Memory B cell (primary cell): ENCODE measurements at regions not wholly inside any gene's neighbourhood (a gene's known extent, or its start where the extent isn't known, plus 50 kb on each side); places are given as distances from the start of the nearest gene placed in this dataset.

Experiments
- ATAC-seq: fragments of 150-1000 bp; cut with Tn5 transposase; 2 replicates; pipeline ENCODE4 v1.10.0; 2021; ENCODE audit warnings: low read depth, mild to moderate bottlenecking, moderate library complexity
- DNase-seq, 2 donors: peaks; one replicate each; pipeline ENCODE4 v3.0.0; 2022; ENCODE audit warnings: low spot score in 2 of 2
- H3K27ac Mint-ChIP-seq: one replicate; pipeline ENCODE4 v1.8.0; 2022; ENCODE audit warnings: mild to moderate bottlenecking, moderate library complexity, mixed read lengths
- H3K27me3 Mint-ChIP-seq: one replicate; pipeline ENCODE4 v1.8.0; 2022; ENCODE audit warnings: mixed read lengths
- H3K36me3 Mint-ChIP-seq: one replicate; pipeline ENCODE4 v1.8.0; 2022; ENCODE audit warnings: mild to moderate bottlenecking, mixed read lengths
- H3K4me1 Mint-ChIP-seq: one replicate; pipeline ENCODE4 v1.8.0; 2022; ENCODE audit warnings: mixed read lengths
- H3K4me3 Mint-ChIP-seq: one replicate; pipeline ENCODE4 v1.8.0; 2022; ENCODE audit warnings: mild to moderate bottlenecking, moderate library complexity, mixed read lengths
- H3K9me3 Mint-ChIP-seq: one replicate; pipeline ENCODE4 v1.8.0; 2022; ENCODE audit warnings: mixed read lengths

DNA sequence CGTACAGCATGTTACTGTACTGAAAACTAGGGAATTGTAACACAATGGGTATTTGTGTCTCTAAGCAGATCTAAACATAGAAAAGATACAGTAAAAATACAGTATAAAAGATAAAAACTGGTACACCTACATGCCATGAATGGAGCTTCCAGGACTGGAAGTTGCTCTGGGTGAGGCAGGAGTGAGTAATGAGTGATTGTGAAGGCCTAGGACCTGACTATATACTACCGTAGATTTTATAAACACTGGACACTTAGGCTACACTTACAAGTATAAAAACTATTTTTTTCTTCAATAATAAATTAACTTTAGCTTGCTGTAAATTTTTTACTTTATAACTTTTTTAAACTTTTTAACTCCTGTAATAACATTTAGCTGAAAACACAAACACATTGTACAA lies 324.4 kb upstream of the TNP1 start:
- Mint-ChIP-seq H3K4me3 (no peak overlapping the region), H3K9me3 (no peaks in the 10 kb centered on the region), H3K4me1 (no peaks in the 10 kb centered on the region), H3K36me3 (no peaks in the 10 kb centered on the region), H3K27me3 (peaks cover 2% of the 10 kb centered on the region), H3K27ac (no peak overlapping the region)
- DNase-seq (no peak), ATAC-seq (no peak)

DNA sequence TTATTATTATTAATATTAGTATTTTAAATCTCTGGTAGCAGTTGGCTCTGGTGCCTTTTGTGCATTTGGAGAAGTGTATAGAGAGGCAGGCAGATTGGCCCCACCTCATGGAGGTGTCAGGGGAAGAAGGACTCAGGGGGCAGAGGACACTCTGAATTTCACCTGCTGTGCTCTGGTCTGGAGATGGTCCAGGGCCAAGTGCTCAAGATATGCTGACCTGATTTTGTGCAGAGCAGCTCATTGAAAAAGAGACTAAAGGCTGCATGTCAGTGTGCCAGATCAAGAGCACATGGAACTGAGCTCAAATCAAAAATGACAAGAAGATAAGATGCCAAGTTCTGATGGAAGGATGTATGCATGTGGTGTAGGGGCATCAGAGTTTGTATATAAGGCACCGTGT lies 323.6 kb upstream of the TNP1 start:
- no peaks in the 10 kb centered on the region for H3K36me3 Mint-ChIP-seq
- DNase-seq (no peak), ATAC-seq (no peak)
- peaks cover 1% of the 10 kb centered on the region for H3K9me3 Mint-ChIP-seq
- no peak overlapping the region for H3K4me3 Mint-ChIP-seq
- peaks cover 2% of the 10 kb centered on the region for H3K27me3 Mint-ChIP-seq
- H3K27ac Mint-ChIP-seq: no peak overlapping the region
- no peaks in the 10 kb centered on the region for H3K4me1 Mint-ChIP-seq

DNA sequence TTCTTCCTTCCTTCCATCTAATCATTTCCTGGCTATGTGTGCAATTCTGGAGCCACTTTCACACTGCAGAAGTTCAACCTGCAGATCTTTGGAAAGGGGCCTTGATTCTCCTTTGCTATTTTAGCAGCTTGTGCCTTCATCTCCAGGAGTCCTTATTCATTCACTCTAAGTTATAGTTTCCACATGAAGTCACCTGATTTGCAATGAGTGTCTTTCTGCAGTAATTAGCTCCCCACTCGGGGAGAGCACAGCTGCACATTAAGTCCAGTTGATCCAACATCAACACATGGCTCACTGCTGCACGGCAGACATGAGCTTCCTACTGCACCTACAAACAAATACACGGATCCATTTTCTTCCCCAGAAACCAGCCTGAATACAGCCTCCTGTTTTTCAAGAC lies 323.1 kb upstream of the TNP1 start:
- ATAC-seq (no peak), DNase-seq (no peak)
- H3K4me3 Mint-ChIP-seq: no peak overlapping the region
- peaks cover 2% of the 10 kb centered on the region for H3K27me3 Mint-ChIP-seq
- H3K27ac Mint-ChIP-seq: no peak overlapping the region
- no peaks in the 10 kb centered on the region for H3K4me1 Mint-ChIP-seq
- peaks cover 1% of the 10 kb centered on the region for H3K9me3 Mint-ChIP-seq
- H3K36me3 Mint-ChIP-seq: no peaks in the 10 kb centered on the region

DNA sequence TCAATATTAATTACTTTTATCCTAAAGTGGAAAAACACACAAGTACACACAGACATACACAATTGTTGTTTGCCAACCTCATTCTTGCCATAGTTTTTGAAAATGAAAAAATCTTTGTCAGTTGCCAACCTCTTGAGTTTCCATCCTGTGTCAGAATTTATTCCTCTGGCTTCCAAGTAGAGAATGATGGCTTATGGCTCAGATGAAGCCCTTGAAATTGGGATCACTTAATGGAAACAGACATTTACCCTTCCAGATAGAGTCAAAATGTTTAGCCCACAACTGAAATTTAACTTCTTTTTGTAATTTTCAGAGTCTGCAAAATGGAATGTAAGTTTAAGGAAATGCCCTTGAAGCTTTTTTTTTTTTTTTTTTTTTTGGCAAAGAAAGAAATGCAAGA lies 321.6 kb upstream of the TNP1 start:
- H3K9me3 Mint-ChIP-seq: peaks cover 1% of the 10 kb centered on the region
- DNase-seq (no peak), ATAC-seq (no peak)
- no peaks in the 10 kb centered on the region for H3K4me1 Mint-ChIP-seq
- H3K36me3 Mint-ChIP-seq: no peaks in the 10 kb centered on the region
- no peaks in the 10 kb centered on the region for H3K27me3 Mint-ChIP-seq
- no peak overlapping the region for H3K27ac Mint-ChIP-seq
- H3K4me3 Mint-ChIP-seq: no peak overlapping the region

DNA sequence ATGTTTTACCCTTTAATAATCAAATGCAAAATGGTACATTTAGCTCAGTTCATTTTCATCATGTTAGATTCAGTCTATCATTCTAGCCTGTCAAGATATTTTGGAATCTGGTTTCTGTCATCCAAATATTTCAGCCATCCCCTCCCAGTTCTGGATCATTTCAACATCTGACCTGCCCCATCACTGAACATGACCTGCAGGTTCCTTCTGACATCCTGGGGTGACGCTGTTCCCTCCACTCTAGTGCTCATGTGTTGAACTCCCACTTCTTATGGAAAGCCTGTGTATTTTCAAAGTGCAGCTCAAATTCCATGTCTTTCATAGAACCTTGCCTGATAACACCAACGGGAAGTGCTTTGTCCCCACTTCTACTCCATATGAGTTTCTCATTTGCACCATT lies 320.0 kb upstream of the TNP1 start:
- ATAC-seq (no peak), DNase-seq (no peak)
- no peaks in the 10 kb centered on the region for H3K36me3 Mint-ChIP-seq
- H3K4me1 Mint-ChIP-seq: no peaks in the 10 kb centered on the region
- no peaks in the 10 kb centered on the region for H3K27me3 Mint-ChIP-seq
- no peak overlapping the region for H3K4me3 Mint-ChIP-seq
- peaks cover 1% of the 10 kb centered on the region for H3K9me3 Mint-ChIP-seq
- no peak overlapping the region for H3K27ac Mint-ChIP-seq

DNA sequence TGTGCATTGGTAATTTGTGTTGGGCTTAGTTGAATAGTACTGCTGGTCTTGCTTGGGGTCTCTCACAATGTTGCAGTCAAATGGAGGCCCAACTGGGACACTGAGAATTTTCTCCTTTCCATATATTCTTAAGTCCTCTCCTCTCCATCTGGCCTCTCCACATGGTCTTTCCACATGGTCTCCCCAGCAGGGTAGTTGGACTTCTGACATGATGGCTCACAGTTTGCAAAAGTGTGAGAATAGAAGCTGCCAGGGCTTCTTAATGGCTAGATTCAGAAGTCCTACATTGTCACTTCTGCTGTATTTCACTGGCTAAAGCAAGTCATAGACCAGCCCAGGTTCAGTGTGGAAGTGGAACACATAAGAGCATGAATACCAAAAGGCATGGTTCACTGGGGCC lies 318.5 kb upstream of the TNP1 start:
- no peaks in the 10 kb centered on the region for H3K36me3 Mint-ChIP-seq
- DNase-seq (no peak), ATAC-seq (no peak)
- peaks cover 1% of the 10 kb centered on the region for H3K9me3 Mint-ChIP-seq
- H3K27me3 Mint-ChIP-seq: no peaks in the 10 kb centered on the region
- no peaks in the 10 kb centered on the region for H3K4me1 Mint-ChIP-seq
- no peak overlapping the region for H3K27ac Mint-ChIP-seq
- H3K4me3 Mint-ChIP-seq: no peak overlapping the region

DNA sequence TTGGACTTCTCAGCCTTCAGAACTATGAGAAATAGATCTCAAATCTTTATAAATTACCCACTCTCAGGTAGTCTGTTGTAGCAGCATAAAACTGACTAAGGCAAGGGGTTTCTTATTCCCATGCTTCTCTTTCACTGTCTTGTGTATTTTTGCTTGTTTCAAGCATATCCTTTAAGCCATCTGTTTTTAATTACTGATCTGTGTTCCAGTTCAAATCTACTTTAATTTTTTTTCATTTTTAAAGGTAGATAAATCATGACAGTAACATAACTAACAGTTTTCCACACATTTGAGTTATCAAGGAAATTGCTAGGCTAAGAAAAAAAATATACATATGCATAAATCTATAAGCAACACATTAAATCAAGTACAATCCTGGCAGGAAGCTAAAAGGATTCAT lies 317.9 kb upstream of the TNP1 start:
- Mint-ChIP-seq H3K27me3 (no peaks in the 10 kb centered on the region), H3K4me1 (no peaks in the 10 kb centered on the region), H3K27ac (no peak overlapping the region), H3K36me3 (no peaks in the 10 kb centered on the region), H3K4me3 (no peak overlapping the region), H3K9me3 (peaks cover 1% of the 10 kb centered on the region)
- ATAC-seq: no peak
- DNase-seq: no peak

DNA sequence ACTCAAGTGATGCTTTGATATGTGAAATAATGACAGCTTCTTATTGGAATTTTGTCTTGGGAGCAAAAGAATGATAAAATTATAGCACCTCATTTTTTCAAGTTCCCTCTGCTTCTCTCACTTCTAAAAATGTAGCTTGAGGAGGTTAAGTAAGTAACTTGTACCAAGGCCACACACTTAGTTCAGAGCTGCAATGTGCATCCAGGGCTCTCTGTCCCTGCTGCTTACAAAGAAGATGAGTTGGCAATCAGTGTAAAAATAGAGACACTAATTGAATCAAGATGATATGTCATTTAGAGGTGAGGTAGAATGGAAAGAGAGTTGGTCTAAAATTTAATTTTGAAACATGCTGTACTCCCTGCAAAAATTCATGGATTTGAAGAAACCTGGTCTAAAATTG lies 312.0 kb upstream of the TNP1 start:
- Mint-ChIP-seq H3K9me3 (peaks cover 4% of the 10 kb centered on the region), H3K27ac (no peak overlapping the region), H3K27me3 (peaks cover 4% of the 10 kb centered on the region), H3K4me3 (no peak overlapping the region), H3K36me3 (no peaks in the 10 kb centered on the region), H3K4me1 (no peaks in the 10 kb centered on the region)
- ATAC-seq: no peak
- DNase-seq: no peak

DNA sequence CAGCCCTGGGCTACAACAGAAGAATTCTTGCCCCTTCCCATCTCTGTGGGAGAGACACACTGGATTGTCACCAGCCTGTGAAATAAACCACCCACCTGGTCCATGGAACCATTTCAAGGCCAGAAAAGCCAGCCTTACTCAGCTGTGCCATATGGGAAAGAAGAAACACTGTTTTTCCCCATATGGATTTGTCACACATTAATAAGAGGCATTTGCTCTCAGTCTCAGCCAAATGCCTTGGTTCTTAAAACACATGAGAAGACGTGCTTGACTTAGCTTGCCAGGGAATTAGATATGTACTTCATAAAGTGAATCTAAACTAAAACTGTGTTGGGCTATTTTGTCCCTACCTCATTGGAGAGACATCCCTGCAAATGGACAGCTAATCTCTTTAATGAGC lies 308.6 kb upstream of the TNP1 start:
- H3K4me3 Mint-ChIP-seq: no peak overlapping the region
- no peaks in the 10 kb centered on the region for H3K36me3 Mint-ChIP-seq
- no peak overlapping the region for H3K27ac Mint-ChIP-seq
- DNase-seq: no peak
- H3K27me3 Mint-ChIP-seq: peaks cover 5% of the 10 kb centered on the region
- no peaks in the 10 kb centered on the region for H3K4me1 Mint-ChIP-seq
- no peak for ATAC-seq
- H3K9me3 Mint-ChIP-seq: peaks cover 6% of the 10 kb centered on the region

DNA sequence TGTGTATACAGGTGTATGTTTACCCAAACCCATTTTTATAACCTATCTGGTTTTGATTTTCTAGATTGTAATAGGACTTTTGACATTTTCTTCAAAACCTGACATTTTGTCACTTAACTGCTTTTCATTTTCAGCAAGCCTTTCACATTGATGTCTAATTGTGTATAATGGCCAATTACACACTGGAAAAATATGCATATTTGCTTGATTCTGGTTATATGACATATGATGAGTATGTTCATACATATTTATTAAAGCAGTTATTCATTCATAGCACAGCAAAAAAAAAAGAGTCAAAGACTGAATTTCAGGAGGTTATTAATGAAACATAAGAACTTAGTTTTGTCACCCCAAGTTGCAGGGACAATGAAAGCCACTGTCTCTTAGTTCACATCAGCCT lies 307.7 kb upstream of the TNP1 start:
- DNase-seq: no peak
- Mint-ChIP-seq H3K27ac (no peak overlapping the region), H3K36me3 (no peaks in the 10 kb centered on the region)

DNA sequence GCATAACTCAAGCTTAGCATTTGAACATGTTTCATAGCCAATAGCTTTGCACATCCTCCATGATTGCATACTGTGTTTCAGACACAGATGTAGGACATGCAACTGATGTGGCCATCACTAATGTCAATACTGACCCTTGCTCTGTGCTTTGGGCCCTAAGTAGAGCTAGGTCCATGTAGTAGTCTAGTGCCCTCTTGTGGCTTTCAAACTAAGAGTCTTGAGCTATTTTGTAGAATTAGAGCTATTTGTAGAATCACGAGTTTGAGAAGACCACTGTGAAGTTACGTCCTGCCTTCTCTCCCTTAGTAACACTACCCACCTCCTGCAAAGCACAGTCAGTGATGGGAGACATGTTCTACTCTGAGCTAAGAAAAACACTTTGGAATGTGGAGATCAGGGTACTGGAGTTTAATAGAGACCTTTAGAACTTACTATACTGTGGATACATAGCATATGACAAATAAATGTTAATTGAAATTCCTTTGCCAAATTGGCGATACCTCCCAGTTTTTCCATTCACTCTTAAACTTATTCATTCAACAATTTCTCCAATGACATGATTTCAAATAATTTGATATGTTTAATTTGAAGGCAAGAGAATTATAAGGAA lies 306.5 kb upstream of the TNP1 start:
- Mint-ChIP-seq H3K4me1 (peaks cover 4% of the 10 kb centered on the region), H3K9me3 (peaks cover 6% of the 10 kb centered on the region), H3K27me3 (peaks cover 2% of the 10 kb centered on the region), H3K4me3 (no peak overlapping the region), H3K36me3 (no peaks in the 10 kb centered on the region), H3K27ac (no peak overlapping the region)
- ATAC-seq (no peak), DNase-seq (no peak)

More for the DNA sequence above, 307.7 kb upstream of the TNP1 start:
- Mint-ChIP-seq H3K27me3 (peaks cover 5% of the 10 kb centered on the region), H3K4me1 (no peaks in the 10 kb centered on the region), H3K9me3 (peaks cover 6% of the 10 kb centered on the region), H3K4me3 (no peak overlapping the region)
- ATAC-seq: no peak

DNA sequence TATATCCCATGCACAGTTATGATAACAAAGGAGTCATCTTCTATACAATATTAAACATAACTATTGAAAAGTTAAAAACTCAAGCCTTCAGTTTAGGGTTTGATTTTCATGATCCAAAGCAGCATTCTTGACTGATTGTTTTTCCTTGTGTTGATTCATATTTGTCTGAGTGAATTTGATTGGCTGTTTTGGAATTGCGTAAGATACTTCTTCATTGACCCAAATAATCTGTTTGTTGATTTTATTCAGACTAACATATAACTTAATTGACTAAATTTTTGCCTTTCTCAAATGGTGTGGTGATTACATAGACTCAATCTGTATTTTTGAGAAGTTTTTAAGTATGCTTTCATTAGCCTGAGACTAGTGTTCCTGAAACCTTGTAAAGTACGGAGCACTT lies 305.7 kb upstream of the TNP1 start:
- H3K27me3 Mint-ChIP-seq: peaks cover 5% of the 10 kb centered on the region
- H3K36me3 Mint-ChIP-seq: no peaks in the 10 kb centered on the region
- no peak overlapping the region for H3K27ac Mint-ChIP-seq
- H3K4me3 Mint-ChIP-seq: no peak overlapping the region
- peaks cover 5% of the 10 kb centered on the region for H3K4me1 Mint-ChIP-seq
- DNase-seq (no peak), ATAC-seq (no peak)
- H3K9me3 Mint-ChIP-seq: peaks cover 2% of the 10 kb centered on the region

DNA sequence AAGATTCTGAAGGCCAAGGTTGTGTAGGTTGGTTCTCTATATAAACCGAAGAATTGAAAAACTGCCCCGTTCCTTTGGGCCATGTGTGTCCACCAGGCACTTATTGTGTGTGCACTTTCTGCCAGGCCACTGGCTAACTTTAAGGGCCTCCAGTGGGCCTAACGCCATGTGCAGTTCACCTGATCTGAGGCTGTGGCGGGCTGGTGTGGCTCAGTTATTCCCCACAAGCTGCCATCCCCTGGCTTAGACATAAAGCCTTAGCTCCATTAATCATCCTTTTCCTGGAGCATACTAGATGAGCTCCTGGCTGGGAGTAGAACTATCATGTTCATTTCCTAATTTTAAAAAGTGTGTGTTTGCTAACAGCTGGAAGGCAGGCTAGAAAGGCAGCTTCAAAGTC lies 304.1 kb upstream of the TNP1 start:
- Mint-ChIP-seq H3K4me3 (no peak overlapping the region), H3K36me3 (no peaks in the 10 kb centered on the region), H3K27ac (no peak overlapping the region), H3K27me3 (peaks cover 5% of the 10 kb centered on the region), H3K9me3 (peaks cover 2% of the 10 kb centered on the region), H3K4me1 (peaks cover 5% of the 10 kb centered on the region)
- ATAC-seq: no peak
- DNase-seq: no peak

DNA sequence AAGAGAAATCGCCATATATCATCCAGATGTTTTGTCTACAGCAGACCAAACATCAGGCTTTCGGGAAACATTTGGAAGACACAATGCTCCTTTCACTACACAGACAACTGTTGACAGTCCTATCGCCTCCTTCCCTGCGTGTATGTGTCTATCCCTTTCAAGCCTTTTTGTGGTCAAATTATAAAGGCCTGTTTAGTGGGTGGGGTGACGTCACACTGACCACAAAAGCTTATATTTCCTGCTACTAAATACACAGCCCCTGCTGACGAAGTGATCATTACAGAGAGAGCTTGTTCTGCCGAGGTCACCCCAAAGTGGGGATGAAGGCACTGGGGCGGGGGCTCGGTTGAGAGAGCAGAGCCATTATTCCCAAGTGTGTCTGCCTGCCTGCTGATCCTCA lies 302.7 kb upstream of the TNP1 start:
- ATAC-seq (no peak), DNase-seq (no peak)
- Mint-ChIP-seq H3K4me3 (no peak overlapping the region), H3K36me3 (no peaks in the 10 kb centered on the region), H3K4me1 (peaks cover 5% of the 10 kb centered on the region), H3K27me3 (peaks cover 10% of the 10 kb centered on the region), H3K27ac (no peak overlapping the region), H3K9me3 (peaks cover 2% of the 10 kb centered on the region)
